ENCODE measurements at regions not wholly inside any gene's neighbourhood (a gene's known extent, or its start where the extent isn't known, plus 50 kb on each side); places are given as distances from the start of the nearest gene placed in this dataset.

- TF ChIP-seq, protein P1, sequence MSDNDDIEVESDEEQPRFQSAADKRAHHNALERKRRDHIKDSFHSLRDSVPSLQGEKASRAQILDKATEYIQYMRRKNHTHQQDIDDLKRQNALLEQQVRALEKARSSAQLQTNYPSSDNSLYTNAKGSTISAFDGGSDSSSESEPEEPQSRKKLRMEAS (IDR thresholded peaks at IDR 0.05) = no peak
- no peak for TF ChIP-seq EGR1 (IDR thresholded peaks at IDR 0.05; ENCODE audit: low read depth in 2 of 2)
- TF ChIP-seq, protein P2, sequence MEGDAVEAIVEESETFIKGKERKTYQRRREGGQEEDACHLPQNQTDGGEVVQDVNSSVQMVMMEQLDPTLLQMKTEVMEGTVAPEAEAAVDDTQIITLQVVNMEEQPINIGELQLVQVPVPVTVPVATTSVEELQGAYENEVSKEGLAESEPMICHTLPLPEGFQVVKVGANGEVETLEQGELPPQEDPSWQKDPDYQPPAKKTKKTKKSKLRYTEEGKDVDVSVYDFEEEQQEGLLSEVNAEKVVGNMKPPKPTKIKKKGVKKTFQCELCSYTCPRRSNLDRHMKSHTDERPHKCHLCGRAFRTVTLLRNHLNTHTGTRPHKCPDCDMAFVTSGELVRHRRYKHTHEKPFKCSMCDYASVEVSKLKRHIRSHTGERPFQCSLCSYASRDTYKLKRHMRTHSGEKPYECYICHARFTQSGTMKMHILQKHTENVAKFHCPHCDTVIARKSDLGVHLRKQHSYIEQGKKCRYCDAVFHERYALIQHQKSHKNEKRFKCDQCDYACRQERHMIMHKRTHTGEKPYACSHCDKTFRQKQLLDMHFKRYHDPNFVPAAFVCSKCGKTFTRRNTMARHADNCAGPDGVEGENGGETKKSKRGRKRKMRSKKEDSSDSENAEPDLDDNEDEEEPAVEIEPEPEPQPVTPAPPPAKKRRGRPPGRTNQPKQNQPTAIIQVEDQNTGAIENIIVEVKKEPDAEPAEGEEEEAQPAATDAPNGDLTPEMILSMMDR (IDR thresholded peaks at IDR 0.05; ENCODE audit: low read depth, low read length, missing input control) = no peak
- TF ChIP-seq SP1 (IDR thresholded peaks at IDR 0.05) = no peak
- no peak for TF ChIP-seq ATF3 (IDR thresholded peaks at IDR 0.05)
Observed at GRCh38 chr12:47560415-47560814, 145.4 kb downstream of the RPAP3 start.
